Keratinocyte (primary cell): ENCODE measurements at regions not wholly inside any gene's neighbourhood (a gene's known extent, or its start where the extent isn't known, plus 50 kb on each side); places are given as distances from the start of the nearest gene placed in this dataset.

Experiments
- DNase-seq: peaks from one replicate; pipeline ENCODE4 v3.0.0-alpha.2; 2011; ENCODE audit warnings: low read depth, missing footprints, low spot score
- FAIRE-seq: peaks from 2 replicates; lab custom pipeline; 2011; peaks lifted over from hg19 to GRCh38; lab: Jason Lieb, UNC
- H2AFZ ChIP-seq: 2 replicates; pipeline ENCODE4 v1.6.0; 2012; ENCODE audit warnings: low read length, control low read depth, inconsistent platforms; ENCODE audit not compliant: control insufficient read depth
- H3K27ac ChIP-seq: 2 replicates; pipeline ENCODE4 v1.5.1; 2011; ENCODE audit warnings: low read length; ENCODE audit not compliant: control insufficient read depth, insufficient read depth
- H3K27me3 ChIP-seq: 3 replicates; pipeline ENCODE4 v1.6.0; 2011; ENCODE audit warnings: low read length; ENCODE audit not compliant: control insufficient read depth, insufficient read depth; ENCODE audit errors: extremely low read depth
- H3K36me3 ChIP-seq, 2 experiments: 2 replicates in 1 of 2; 3 replicates in 1 of 2; pipeline ENCODE4 v1.5.1; 2011; ENCODE audit warnings: low read length in 2 of 2, mild to moderate bottlenecking in 1 of 2; ENCODE audit not compliant: control insufficient read depth in 2 of 2, insufficient read depth in 2 of 2; ENCODE audit errors: extremely low read depth in 1 of 2
- H3K4me1 ChIP-seq: 3 replicates; pipeline ENCODE4 v1.5.1; 2011; ENCODE audit warnings: low read length; ENCODE audit not compliant: control insufficient read depth, insufficient read depth; ENCODE audit errors: extremely low read depth
- H3K4me2 ChIP-seq: 3 replicates; pipeline ENCODE4 v1.6.0; 2011; ENCODE audit warnings: low read depth, low read length; ENCODE audit not compliant: control insufficient read depth, insufficient read depth; ENCODE audit errors: extremely low read depth
- H3K4me3 ChIP-seq, 3 experiments: fragments of 200-600 bp in 1 of 3; sonication (generic) in 1 of 3; 2 replicates in 2 of 3; 3 replicates in 1 of 3; pipeline ENCODE4 v1.5.1; 2011 to 2016; ENCODE audit warnings: low read length in 3 of 3, mild to moderate bottlenecking in 3 of 3, control low read depth in 2 of 3, inconsistent platforms in 1 of 3, low read depth in 1 of 3, mixed read lengths in 1 of 3, mixed run types in 1 of 3, moderate library complexity in 1 of 3; ENCODE audit not compliant: control insufficient read depth in 2 of 3, insufficient read depth in 2 of 3; ENCODE audit errors: extremely low read depth in 1 of 3
- H3K79me2 ChIP-seq: 2 replicates; pipeline ENCODE4 v1.6.0; 2012; ENCODE audit warnings: low read length; ENCODE audit not compliant: control insufficient read depth, insufficient read depth
- H3K9ac ChIP-seq: 3 replicates; pipeline ENCODE4 v1.6.0; 2011; ENCODE audit warnings: low read length; ENCODE audit not compliant: control insufficient read depth, insufficient read depth; ENCODE audit errors: extremely low read depth
- H3K9me1 ChIP-seq: 3 replicates; pipeline ENCODE4 v1.6.0; 2011; ENCODE audit warnings: low read length; ENCODE audit not compliant: control insufficient read depth, insufficient read depth; ENCODE audit errors: extremely low read depth
- H3K9me3 ChIP-seq: 2 replicates; pipeline ENCODE4 v1.5.1; 2012; ENCODE audit warnings: low read depth, low read length; ENCODE audit not compliant: control insufficient read depth
- H4K20me1 ChIP-seq: 3 replicates; pipeline ENCODE4 v1.6.0; 2011; ENCODE audit warnings: low read length; ENCODE audit not compliant: control insufficient read depth, insufficient read depth; ENCODE audit errors: extremely low read depth
- CTCF ChIP-seq, 3 experiments: IDR thresholded peaks in 1 of 3; conservative IDR thresholded peaks in 1 of 3; optimal IDR thresholded peaks in 1 of 3; 2 replicates in 2 of 3; 3 replicates in 1 of 3; pipeline versions ENCODE3 to v1.5.1; 2011; ENCODE audit warnings: low read length in 3 of 3, mild to moderate bottlenecking in 3 of 3, moderate library complexity in 2 of 3, control low read depth in 1 of 3, inconsistent platforms in 1 of 3; ENCODE audit not compliant: insufficient read depth in 2 of 3; ENCODE audit errors: extremely low read depth in 1 of 3
- EZH2 ChIP-seq: IDR thresholded peaks from one replicate; pipeline ENCODE4 v1.6.1; 2012; ENCODE audit warnings: inconsistent platforms, mild to moderate bottlenecking, low read length, moderate library complexity
- dilution Hi-C: fragments of 300-500 bp; cut with MboI; formaldehyde crosslinking; loops from one replicate; pipeline ENCODE4 v1.7.0; 2020; ENCODE audit warnings: low sequenced_read_pairs; ENCODE audit not compliant: extremely low pct_ligation_motif_present

DNA sequence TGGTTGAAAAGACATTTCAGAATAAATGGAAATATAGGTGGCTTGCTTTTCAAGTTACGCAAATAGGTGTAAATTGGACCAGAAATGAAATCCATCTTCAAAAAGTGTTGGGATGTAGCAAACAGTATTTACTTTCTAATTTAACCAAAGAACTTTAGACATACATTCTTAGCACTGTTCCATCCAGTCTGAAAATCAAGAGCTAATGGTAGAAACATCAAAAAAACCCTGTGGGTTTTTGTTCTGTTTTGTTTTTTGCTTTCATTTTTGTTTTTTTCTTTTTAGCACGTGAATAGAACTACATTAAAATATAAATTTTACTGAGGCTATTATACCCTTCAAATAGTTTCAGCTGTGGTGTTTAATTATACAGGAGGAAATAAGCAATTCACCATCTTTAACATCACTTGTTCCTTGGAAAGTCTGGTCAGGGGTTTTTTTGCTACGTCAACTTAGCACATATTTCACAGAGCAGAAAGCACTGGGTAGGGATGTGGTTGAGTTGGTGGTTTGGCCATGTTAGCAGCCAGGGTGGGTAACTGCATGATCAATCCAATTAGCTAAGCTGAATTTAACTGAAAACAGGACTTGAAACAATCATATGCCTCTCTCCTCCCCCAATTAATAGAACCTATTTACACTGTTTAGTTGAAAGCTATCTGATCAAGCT lies 275.4 kb upstream of the PFKP start:
- no peak overlapping the region for H3K4me3 ChIP-seq
- no peaks in the 10 kb centered on the region for H3K27me3 ChIP-seq
- H3K36me3 ChIP-seq: no peaks in the 10 kb centered on the region
- H2AFZ ChIP-seq: no peak overlapping the region
- TF ChIP-seq EZH2 (no peak), CTCF (optimal IDR thresholded peaks at IDR 0.05 in 1 of 3, IDR thresholded peaks at IDR 0.05 in 1 of 3, conservative IDR thresholded peaks at IDR 0.05 in 1 of 3; ENCODE audit: extremely low read depth in 1 of 3, insufficient read depth in 2 of 3, low read length in 3 of 3) (no peak)
- no peak overlapping the region for H3K9ac ChIP-seq
- no peaks in the 10 kb centered on the region for H3K79me2 ChIP-seq
- FAIRE-seq (no peak), DNase-seq (no peak)
- dilution Hi-C loops: no loop called here
- no peaks in the 10 kb centered on the region for H3K9me3 ChIP-seq
- H3K9me1 ChIP-seq: no peaks in the 10 kb centered on the region
- H3K27ac ChIP-seq: no peak overlapping the region
- no peaks in the 10 kb centered on the region for H3K4me1 ChIP-seq
- H4K20me1 ChIP-seq: no peaks in the 10 kb centered on the region
- no peak overlapping the region for H3K4me2 ChIP-seq

- Histone ChIP-seq H2AFZ (no peak overlapping the region), H3K4me1 (no peaks in the 10 kb centered on the region), H3K27ac (no peak overlapping the region), H3K79me2 (no peaks in the 10 kb centered on the region), H4K20me1 (no peaks in the 10 kb centered on the region), H3K36me3 (no peaks in the 10 kb centered on the region), H3K4me3 (no peak overlapping the region), H3K9me1 (no peaks in the 10 kb centered on the region), H3K4me2 (no peak overlapping the region), H3K27me3 (no peaks in the 10 kb centered on the region), H3K9me3 (no peaks in the 10 kb centered on the region), H3K9ac (no peak overlapping the region)
- no peak for DNase-seq
- dilution Hi-C loops: no loop called here
- TF ChIP-seq CTCF (optimal IDR thresholded peaks at IDR 0.05 in 1 of 3, IDR thresholded peaks at IDR 0.05 in 1 of 3, conservative IDR thresholded peaks at IDR 0.05 in 1 of 3; ENCODE audit: extremely low read depth in 1 of 3, insufficient read depth in 2 of 3, low read length in 3 of 3): no peak
- no peak for TF ChIP-seq EZH2
- no peak for FAIRE-seq
These were observed 276.8 kb upstream of the PFKP start for GRCh38 chr10:2790396-2791188.
